ENCODE measurements at regions not wholly inside any gene's neighbourhood (a gene's known extent, or its start where the extent isn't known, plus 50 kb on each side); places are given as distances from the start of the nearest gene placed in this dataset.

DNA sequence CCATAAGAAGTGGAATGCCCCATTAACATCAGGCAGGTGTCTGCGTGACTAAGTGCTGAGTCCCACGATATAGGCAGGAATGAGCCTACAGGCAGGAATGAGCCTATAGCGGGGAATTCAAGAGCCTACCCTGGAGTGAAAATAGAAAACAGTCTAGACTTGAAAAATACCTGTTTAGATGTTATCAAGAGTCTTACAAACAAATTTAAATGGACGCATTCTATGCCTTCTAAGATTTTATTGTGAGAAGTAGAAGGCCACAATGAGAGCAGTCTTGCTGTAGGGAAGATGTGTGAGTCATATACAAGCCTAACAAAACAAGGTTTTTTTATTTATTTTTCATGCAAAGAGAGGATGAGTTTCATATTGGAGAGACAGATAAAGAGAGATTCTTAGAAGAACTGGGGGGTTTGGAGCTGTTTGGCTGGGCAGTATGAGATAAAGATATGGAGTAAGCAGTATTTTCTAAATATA, 200.8 kb upstream of the ZC3H12C start:
- Histone ChIP-seq H3K9me3 (no peaks in the 10 kb centered on the region), H3K27ac (ENCODE audit: low read depth in 2 of 2, low read length in 1 of 2) (no peak overlapping the region), H3F3A (replicated peaks; ENCODE audit: insufficient read depth) (no peaks in the 10 kb centered on the region), H4K20me1 (ENCODE audit: insufficient read depth) (no peaks in the 10 kb centered on the region), H3K4me2 (no peak overlapping the region), H3K79me2 (ENCODE audit: insufficient read depth) (no peaks in the 10 kb centered on the region), H2AFZ (ENCODE audit: low read depth) (no peak overlapping the region), H3K27me3 (ENCODE audit: insufficient read depth) (no peaks in the 10 kb centered on the region), H3K9me2 (no peaks in the 10 kb centered on the region), H3K36me3 (replicated peaks in 1 of 2; ENCODE audit: control insufficient read depth in 1 of 2, insufficient read depth in 2 of 2, low read length in 1 of 2) (no peaks in the 10 kb centered on the region), H3K4me1 (ENCODE audit: control insufficient read depth in 1 of 2, insufficient read depth in 2 of 2, low read depth in 1 of 2, low read length in 1 of 2) (no peaks in the 10 kb centered on the region), H3K4me3 (ENCODE audit: low read depth in 2 of 2, low read length in 1 of 2) (no peak overlapping the region), H3K9ac (no peak overlapping the region)
- ChIA-PET POLR2A (no interaction called here), CTCF (no interaction called here)
- TF ChIP-seq, protein P1, sequence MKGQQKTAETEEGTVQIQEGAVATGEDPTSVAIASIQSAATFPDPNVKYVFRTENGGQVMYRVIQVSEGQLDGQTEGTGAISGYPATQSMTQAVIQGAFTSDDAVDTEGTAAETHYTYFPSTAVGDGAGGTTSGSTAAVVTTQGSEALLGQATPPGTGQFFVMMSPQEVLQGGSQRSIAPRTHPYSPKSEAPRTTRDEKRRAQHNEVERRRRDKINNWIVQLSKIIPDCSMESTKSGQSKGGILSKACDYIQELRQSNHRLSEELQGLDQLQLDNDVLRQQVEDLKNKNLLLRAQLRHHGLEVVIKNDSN (IDR thresholded peaks at IDR 0.05; ENCODE audit: borderline replicate concordance, low read depth), result no peak
- TF ChIP-seq EZH2phosphoT487 (IDR thresholded peaks at IDR 0.05; ENCODE audit: borderline replicate concordance, low read depth) (no peak), JUND (IDR thresholded peaks at IDR 0.05) (no peak), RFX5 (IDR thresholded peaks at IDR 0.05; ENCODE audit: low read length) (no peak), FOXJ3 (CRISPR knock-in tag; IDR thresholded peaks at IDR 0.05) (no peak), USF2 (IDR thresholded peaks at IDR 0.05; ENCODE audit: borderline replicate concordance, low read depth, low read length) (no peak), ZBTB33 (IDR thresholded peaks at IDR 0.05; ENCODE audit: borderline replicate concordance, low read depth) (no peak), SIN3A (IDR thresholded peaks at IDR 0.05; ENCODE audit: borderline replicate concordance, low read depth, low read length) (no peak), POLR2AphosphoS5 (IDR thresholded peaks at IDR 0.05; ENCODE audit: low read depth, low read length) (no peak), GABPA (IDR thresholded peaks at IDR 0.05; ENCODE audit: low read depth) (no peak), MXI1 (IDR thresholded peaks at IDR 0.05; ENCODE audit: low read depth, low read length) (no peak), MAX (IDR thresholded peaks at IDR 0.05; ENCODE audit: low read depth) (no peak), EP300 (IDR thresholded peaks at IDR 0.05; ENCODE audit: borderline replicate concordance in 1 of 2, low read depth in 1 of 2, low read length in 1 of 2) (no peak), YY1 (IDR thresholded peaks at IDR 0.05; ENCODE audit: low read depth) (no peak), FOXM1 (IDR thresholded peaks at IDR 0.05; ENCODE audit: low read depth) (no peak)
- TF ChIP-seq, protein P2, sequence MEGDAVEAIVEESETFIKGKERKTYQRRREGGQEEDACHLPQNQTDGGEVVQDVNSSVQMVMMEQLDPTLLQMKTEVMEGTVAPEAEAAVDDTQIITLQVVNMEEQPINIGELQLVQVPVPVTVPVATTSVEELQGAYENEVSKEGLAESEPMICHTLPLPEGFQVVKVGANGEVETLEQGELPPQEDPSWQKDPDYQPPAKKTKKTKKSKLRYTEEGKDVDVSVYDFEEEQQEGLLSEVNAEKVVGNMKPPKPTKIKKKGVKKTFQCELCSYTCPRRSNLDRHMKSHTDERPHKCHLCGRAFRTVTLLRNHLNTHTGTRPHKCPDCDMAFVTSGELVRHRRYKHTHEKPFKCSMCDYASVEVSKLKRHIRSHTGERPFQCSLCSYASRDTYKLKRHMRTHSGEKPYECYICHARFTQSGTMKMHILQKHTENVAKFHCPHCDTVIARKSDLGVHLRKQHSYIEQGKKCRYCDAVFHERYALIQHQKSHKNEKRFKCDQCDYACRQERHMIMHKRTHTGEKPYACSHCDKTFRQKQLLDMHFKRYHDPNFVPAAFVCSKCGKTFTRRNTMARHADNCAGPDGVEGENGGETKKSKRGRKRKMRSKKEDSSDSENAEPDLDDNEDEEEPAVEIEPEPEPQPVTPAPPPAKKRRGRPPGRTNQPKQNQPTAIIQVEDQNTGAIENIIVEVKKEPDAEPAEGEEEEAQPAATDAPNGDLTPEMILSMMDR (IDR thresholded peaks at IDR 0.05), result no peak
- 80% methylated on average over 4 of the region's 4 CpGs for WGBS (ENCODE audit: low lambda C conversion rate)
- no peak for DNase-seq

Data from SK-N-SH (cell line).